ENCODE measurements at regions not wholly inside any gene's neighbourhood (a gene's known extent, or its start where the extent isn't known, plus 50 kb on each side); places are given as distances from the start of the nearest gene placed in this dataset.

GRCh38 chr18:73626221-73626620 lies 521.4 kb downstream of the FBXO15 start:
- intact Hi-C loops (cut with DNase I; ENCODE audit: low total_unique reads): no loop called here
- TF ChIP-seq POLR2A (IDR thresholded peaks at IDR 0.05) (no peak), CTCF (IDR thresholded peaks at IDR 0.05) (no peak)
- no peaks in the 10 kb centered on the region for H3K4me1 ChIP-seq
- peaks cover 0 to 4% of the 10 kb centered on the region in 2 donors for H3K27me3 ChIP-seq
- no peak for DNase-seq
- no peak overlapping the region for H3K4me3 ChIP-seq
- no peaks in the 10 kb centered on the region for H3K9me3 ChIP-seq
- H3K36me3 ChIP-seq: no peaks in the 10 kb centered on the region
- no peak overlapping the region for H3K27ac ChIP-seq

- Histone ChIP-seq H3K4me1 (no peaks in the 10 kb centered on the region), H3K27ac (no peak overlapping the region), H3K36me3 (no peaks in the 10 kb centered on the region), H3K4me3 (no peak overlapping the region), H3K27me3 (peaks cover 0 to 4% of the 10 kb centered on the region in 2 donors), H3K9me3 (no peaks in the 10 kb centered on the region)
- no peak for DNase-seq
- TF ChIP-seq CTCF (IDR thresholded peaks at IDR 0.05) (no peak), POLR2A (IDR thresholded peaks at IDR 0.05) (no peak)
- intact Hi-C loops (cut with DNase I; ENCODE audit: low total_unique reads): no loop called here
Measured at GRCh38 chr18:73621091-73621490, 526.5 kb downstream of the FBXO15 start.

- intact Hi-C loops (cut with DNase I; ENCODE audit: low total_unique reads): no loop called here
- Histone ChIP-seq H3K9me3 (no peaks in the 10 kb centered on the region), H3K27me3 (no peaks in the 10 kb centered on the region), H3K36me3 (no peaks in the 10 kb centered on the region), H3K27ac (no peak overlapping the region), H3K4me3 (no peak overlapping the region), H3K4me1 (no peaks in the 10 kb centered on the region)
- TF ChIP-seq POLR2A (IDR thresholded peaks at IDR 0.05) (no peak), CTCF (IDR thresholded peaks at IDR 0.05) (no peak)
- no peak for DNase-seq
Measured at GRCh38 chr18:73617981-73618380, 529.7 kb downstream of the FBXO15 start.

- no peaks in the 10 kb centered on the region for H3K27me3 ChIP-seq
- H3K9me3 ChIP-seq: no peaks in the 10 kb centered on the region
- no peak for DNase-seq
- H3K4me3 ChIP-seq: no peak overlapping the region
- H3K4me1 ChIP-seq: no peaks in the 10 kb centered on the region
- TF ChIP-seq CTCF (IDR thresholded peaks at IDR 0.05) (no peak), POLR2A (IDR thresholded peaks at IDR 0.05) (no peak)
- H3K36me3 ChIP-seq: no peaks in the 10 kb centered on the region
- H3K27ac ChIP-seq: no peak overlapping the region
- intact Hi-C loops (cut with DNase I; ENCODE audit: low total_unique reads): no loop called here
Measured at GRCh38 chr18:73615506-73615905, 532.1 kb downstream of the FBXO15 start.

GRCh38 chr18:73614812-73615211 lies 532.8 kb downstream of the FBXO15 start:
- H3K36me3 ChIP-seq: no peaks in the 10 kb centered on the region
- TF ChIP-seq POLR2A (IDR thresholded peaks at IDR 0.05): no peak
- no peak for TF ChIP-seq CTCF (IDR thresholded peaks at IDR 0.05)
- no peaks in the 10 kb centered on the region for H3K27me3 ChIP-seq
- H3K27ac ChIP-seq: no peak overlapping the region
- H3K4me1 ChIP-seq: no peaks in the 10 kb centered on the region
- DNase-seq: no peak
- H3K9me3 ChIP-seq: no peaks in the 10 kb centered on the region
- intact Hi-C loops (cut with DNase I; ENCODE audit: low total_unique reads): no loop called here
- no peak overlapping the region for H3K4me3 ChIP-seq
